ENCODE measurements at regions not wholly inside any gene's neighbourhood (a gene's known extent, or its start where the extent isn't known, plus 50 kb on each side); places are given as distances from the start of the nearest gene placed in this dataset.

- TF ChIP-seq SRF (CRISPR knock-in tag; IDR thresholded peaks at IDR 0.05): no peak
- no peak for TF ChIP-seq CTCF (IDR thresholded peaks at IDR 0.05 in 2 of 3, conservative IDR thresholded peaks at IDR 0.05 in 1 of 3; ENCODE audit: insufficient read depth in 2 of 3, low read depth in 1 of 3, low read length in 3 of 3)
- no peak for TF ChIP-seq E2F1 (CRISPR knock-in tag; IDR thresholded peaks at IDR 0.05)
- TF ChIP-seq POLR2A (conservative IDR thresholded peaks at IDR 0.05): no peak
- TF ChIP-seq CXXC5 (CRISPR knock-in tag; IDR thresholded peaks at IDR 0.05): no peak
- TF ChIP-seq PTBP1 (IDR thresholded peaks at IDR 0.05; ENCODE audit: low read depth, low read length): no peak
- TF ChIP-seq KHSRP (IDR thresholded peaks at IDR 0.05): no peak
- TF ChIP-seq MYNN (IDR thresholded peaks at IDR 0.05): no peak
- no peak for TF ChIP-seq MYNN (CRISPR knock-in tag; IDR thresholded peaks at IDR 0.05)
- no peak for TF ChIP-seq JUND (IDR thresholded peaks at IDR 0.05; ENCODE audit: borderline replicate concordance, low read depth, low read length)
- TF ChIP-seq JUND (tag; IDR thresholded peaks at IDR 0.05; ENCODE audit: borderline replicate concordance, low read depth, low read length): no peak
- TF ChIP-seq E2F3 (CRISPR knock-in tag; IDR thresholded peaks at IDR 0.05): no peak
Observed at GRCh38 chr15:93820566-93820965, 410.8 kb upstream of the MCTP2 start.

Measured in K562 (cell line).